ENCODE measurements at regions not wholly inside any gene's neighbourhood (a gene's known extent, or its start where the extent isn't known, plus 50 kb on each side); places are given as distances from the start of the nearest gene placed in this dataset.

GRCh38 chr21:20789729-20790500 lies 208.3 kb upstream of the NCAM2 start:
- Histone ChIP-seq H3K4me3 (no peak overlapping the region), H3K9me3 (no peaks in the 10 kb centered on the region), H3K27me3 (no peaks in the 10 kb centered on the region), H3K27ac (no peak overlapping the region), H3K4me1 (no peaks in the 10 kb centered on the region), H3K36me3 (no peaks in the 10 kb centered on the region)
- WGBS, 2 donors (ENCODE audit: low coverage in 1 of 2) = 59 to 68% methylated on average over 2 of the region's 2 CpGs
- intact Hi-C loops (cut with DNase I; ENCODE audit: low total_unique reads) (no loop called here), in situ Hi-C loops (cut with MboI; ENCODE audit: low pct_ligation_motif_present in 1 of 4, low pct_unique_long_range_greater_than_20kb in 1 of 4, low sequenced_read_pairs in 3 of 4) (no loop called here)
- no peak for DNase-seq
- TF ChIP-seq POLR2AphosphoS5 (IDR thresholded peaks at IDR 0.05) = no peak

- Histone ChIP-seq H3K36me3 (no peaks in the 10 kb centered on the region), H3K4me1 (no peaks in the 10 kb centered on the region), H3K27ac (no peak overlapping the region), H3K4me3 (no peak overlapping the region), H3K9me3 (no peaks in the 10 kb centered on the region), H3K27me3 (no peaks in the 10 kb centered on the region)
- intact Hi-C loops (cut with DNase I; ENCODE audit: low total_unique reads) (no loop called here), in situ Hi-C loops (cut with MboI; ENCODE audit: low pct_ligation_motif_present in 1 of 4, low pct_unique_long_range_greater_than_20kb in 1 of 4, low sequenced_read_pairs in 3 of 4) (no loop called here)
- TF ChIP-seq POLR2A (IDR thresholded peaks at IDR 0.05) = no peak
- no peak for TF ChIP-seq CTCF (IDR thresholded peaks at IDR 0.05)
- no peak for TF ChIP-seq EP300 (IDR thresholded peaks at IDR 0.05; ENCODE audit: low read depth)
- no peak for TF ChIP-seq POLR2AphosphoS5 (IDR thresholded peaks at IDR 0.05)
- 82 to 89% methylated on average over 3 of the region's 3 CpGs for WGBS, 2 donors (ENCODE audit: low coverage in 1 of 2)
- no peak for DNase-seq
Measured at GRCh38 chr21:20800106-20800505, 198.1 kb upstream of the NCAM2 start.

- Histone ChIP-seq H3K36me3 (no peaks in the 10 kb centered on the region), H3K4me3 (no peak overlapping the region), H3K27ac (no peak overlapping the region), H3K27me3 (no peaks in the 10 kb centered on the region), H3K9me3 (no peaks in the 10 kb centered on the region), H3K4me1 (no peaks in the 10 kb centered on the region)
- no peak for DNase-seq
- no peak for TF ChIP-seq POLR2AphosphoS5 (IDR thresholded peaks at IDR 0.05)
- no peak for TF ChIP-seq POLR2A (IDR thresholded peaks at IDR 0.05)
- TF ChIP-seq CTCF (IDR thresholded peaks at IDR 0.05) = no peak
- TF ChIP-seq EP300 (IDR thresholded peaks at IDR 0.05; ENCODE audit: low read depth) = no peak
- WGBS, 2 donors (ENCODE audit: low coverage in 1 of 2) = 84 to 86% methylated on average over 4 of the region's 4 CpGs
- in situ Hi-C loops (cut with MboI; ENCODE audit: low pct_ligation_motif_present in 1 of 4, low pct_unique_long_range_greater_than_20kb in 1 of 4, low sequenced_read_pairs in 3 of 4) = no loop called here
- intact Hi-C loops (cut with DNase I; ENCODE audit: low total_unique reads) = no loop called here
Measured at GRCh38 chr21:20802201-20802600, 196.0 kb upstream of the NCAM2 start.

- Histone ChIP-seq H3K9me3 (no peaks in the 10 kb centered on the region), H3K27ac (no peak overlapping the region), H3K27me3 (no peaks in the 10 kb centered on the region), H3K4me3 (no peak overlapping the region), H3K36me3 (no peaks in the 10 kb centered on the region), H3K4me1 (no peaks in the 10 kb centered on the region)
- WGBS, 2 donors (ENCODE audit: low coverage in 1 of 2) = 59 to 70% methylated on average over 5 to 8 of the region's 8 CpGs
- DNase-seq = no peak
- in situ Hi-C loops (cut with MboI; ENCODE audit: low pct_ligation_motif_present in 1 of 4, low pct_unique_long_range_greater_than_20kb in 1 of 4, low sequenced_read_pairs in 3 of 4) = no loop called here
- TF ChIP-seq CTCF (IDR thresholded peaks at IDR 0.05) = no peak
- no peak for TF ChIP-seq POLR2A (IDR thresholded peaks at IDR 0.05)
- TF ChIP-seq POLR2AphosphoS5 (IDR thresholded peaks at IDR 0.05) = no peak
- no peak for TF ChIP-seq EP300 (IDR thresholded peaks at IDR 0.05; ENCODE audit: low read depth)
- intact Hi-C loops (cut with DNase I; ENCODE audit: low total_unique reads) = no loop called here
Measured at GRCh38 chr21:20802631-20803260, 195.5 kb upstream of the NCAM2 start.
